ENCODE measurements at regions not wholly inside any gene's neighbourhood (a gene's known extent, or its start where the extent isn't known, plus 50 kb on each side); places are given as distances from the start of the nearest gene placed in this dataset.

DNA sequence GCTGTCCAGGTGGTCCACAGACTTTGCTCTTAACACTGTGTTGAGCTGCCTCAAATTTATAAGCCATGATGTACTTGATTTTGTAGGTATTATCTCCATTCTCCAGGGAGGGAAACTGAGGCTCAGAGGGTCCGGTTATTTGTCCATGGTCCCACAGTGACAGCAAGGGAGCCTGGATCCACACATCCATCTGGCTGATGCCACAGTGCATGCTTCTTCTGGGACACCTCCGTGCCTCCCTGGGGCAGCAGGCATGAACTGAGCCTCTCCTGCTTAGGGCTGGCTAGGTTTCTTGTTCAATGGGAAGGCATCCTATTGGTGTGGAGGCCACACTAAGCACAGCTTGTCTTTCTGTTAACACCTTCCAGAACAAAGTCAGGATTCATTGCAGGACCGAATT, 317.3 kb downstream of the AJAP1 start:
- H3K4me3 ChIP-seq (ENCODE audit: extremely low read depth, insufficient read depth, low read length, poor library complexity, severe bottlenecking): no peak overlapping the region
- H3K4me1 ChIP-seq (ENCODE audit: control insufficient read depth, insufficient read depth, low read length, poor library complexity, severe bottlenecking): no peaks in the 10 kb centered on the region
- 78 to 97% methylated on average over 3 of the region's 3 CpGs for WGBS, 2 experiments (ENCODE audit: insufficient coverage in 2 of 2)
- no peak overlapping the region for H3K27ac ChIP-seq (ENCODE audit: low read depth, low read length, severe bottlenecking)
- no peaks in the 10 kb centered on the region for H3K9me3 ChIP-seq (ENCODE audit: control insufficient read depth, low read length)
- no peaks in the 10 kb centered on the region for H3K36me3 ChIP-seq (ENCODE audit: control insufficient read depth, insufficient read depth, low read length)

- no peaks in the 10 kb centered on the region for H3K9me3 ChIP-seq (ENCODE audit: control insufficient read depth, low read length)
- peaks cover 10% of the 10 kb centered on the region for H3K4me1 ChIP-seq (ENCODE audit: control insufficient read depth, insufficient read depth, low read length, poor library complexity, severe bottlenecking)
- H3K27ac ChIP-seq (ENCODE audit: low read depth, low read length, severe bottlenecking): no peak overlapping the region
- 94% methylated on average over 1 of the region's 3 CpGs; no CpG with 5 or more reads in 1 of the 2 experiments for WGBS, 2 experiments (ENCODE audit: insufficient coverage in 2 of 2)
- H3K36me3 ChIP-seq (ENCODE audit: control insufficient read depth, insufficient read depth, low read length): no peaks in the 10 kb centered on the region
- H3K4me3 ChIP-seq (ENCODE audit: extremely low read depth, insufficient read depth, low read length, poor library complexity, severe bottlenecking): no peak overlapping the region
Observed at GRCh38 chr1:4970532-4970931, 316.1 kb downstream of the AJAP1 start.

GRCh38 chr1:4969556-4970129, 315.2 kb downstream of the AJAP1 start:
- Histone ChIP-seq H3K4me3 (ENCODE audit: extremely low read depth, insufficient read depth, low read length, poor library complexity, severe bottlenecking) (no peak overlapping the region), H3K36me3 (ENCODE audit: control insufficient read depth, insufficient read depth, low read length) (no peaks in the 10 kb centered on the region), H3K4me1 (ENCODE audit: control insufficient read depth, insufficient read depth, low read length, poor library complexity, severe bottlenecking) (peaks cover 14% of the 10 kb centered on the region), H3K9me3 (ENCODE audit: control insufficient read depth, low read length) (no peaks in the 10 kb centered on the region), H3K27ac (ENCODE audit: low read depth, low read length, severe bottlenecking) (no peak overlapping the region)
- 89 to 91% methylated on average over 4 of the region's 4 CpGs for WGBS, 2 experiments (ENCODE audit: insufficient coverage in 2 of 2)

- H3K4me1 ChIP-seq (ENCODE audit: control insufficient read depth, insufficient read depth, low read length, poor library complexity, severe bottlenecking): peaks cover 16% of the 10 kb centered on the region
- 51 to 63% methylated on average over 3 of the region's 5 CpGs for WGBS, 2 experiments (ENCODE audit: insufficient coverage in 2 of 2)
- peak overlapping the region; percentile 52 for H3K27ac ChIP-seq (ENCODE audit: low read depth, low read length, severe bottlenecking)
- H3K36me3 ChIP-seq (ENCODE audit: control insufficient read depth, insufficient read depth, low read length): no peaks in the 10 kb centered on the region
- no peak overlapping the region for H3K4me3 ChIP-seq (ENCODE audit: extremely low read depth, insufficient read depth, low read length, poor library complexity, severe bottlenecking)
- H3K9me3 ChIP-seq (ENCODE audit: control insufficient read depth, low read length): no peaks in the 10 kb centered on the region
Observed at GRCh38 chr1:4965346-4966075, 311.1 kb downstream of the AJAP1 start.

- H3K4me1 ChIP-seq (ENCODE audit: control insufficient read depth, insufficient read depth, low read length, poor library complexity, severe bottlenecking): peaks cover 18% of the 10 kb centered on the region
- H3K27ac ChIP-seq (ENCODE audit: low read depth, low read length, severe bottlenecking): no peak overlapping the region
- H3K4me3 ChIP-seq (ENCODE audit: extremely low read depth, insufficient read depth, low read length, poor library complexity, severe bottlenecking): no peak overlapping the region
- 79 to 81% methylated on average over 6 to 8 of the region's 13 CpGs for WGBS, 2 experiments (ENCODE audit: insufficient coverage in 2 of 2)
- no peaks in the 10 kb centered on the region for H3K9me3 ChIP-seq (ENCODE audit: control insufficient read depth, low read length)
- H3K36me3 ChIP-seq (ENCODE audit: control insufficient read depth, insufficient read depth, low read length): no peaks in the 10 kb centered on the region
Observed at GRCh38 chr1:4964634-4965345, 310.4 kb downstream of the AJAP1 start.

DNA sequence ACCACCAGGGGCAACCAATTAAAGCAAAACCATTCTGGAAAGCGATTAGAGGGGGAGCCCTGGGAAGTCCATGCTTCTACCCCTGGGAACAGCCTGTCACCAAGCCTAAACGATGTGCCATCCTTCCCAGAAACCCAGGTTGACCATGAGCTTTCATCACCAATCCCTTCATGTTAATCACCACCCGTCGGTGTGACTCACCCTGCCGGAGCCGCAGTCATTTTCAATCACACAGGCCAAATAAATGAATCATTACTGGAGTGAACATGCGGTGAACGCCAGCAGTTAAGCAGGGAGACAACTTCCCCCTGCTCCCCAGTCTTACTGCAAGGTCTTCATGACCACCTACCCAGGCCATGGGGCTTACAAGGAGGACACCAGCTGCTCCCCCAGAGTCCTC, 308.8 kb downstream of the AJAP1 start:
- Histone ChIP-seq H3K4me3 (ENCODE audit: extremely low read depth, insufficient read depth, low read length, poor library complexity, severe bottlenecking) (no peak overlapping the region), H3K9me3 (ENCODE audit: control insufficient read depth, low read length) (no peaks in the 10 kb centered on the region), H3K4me1 (ENCODE audit: control insufficient read depth, insufficient read depth, low read length, poor library complexity, severe bottlenecking) (peaks cover 18% of the 10 kb centered on the region), H3K27ac (ENCODE audit: low read depth, low read length, severe bottlenecking) (no peak overlapping the region), H3K36me3 (ENCODE audit: control insufficient read depth, insufficient read depth, low read length) (no peaks in the 10 kb centered on the region)
- WGBS, 2 experiments (ENCODE audit: insufficient coverage in 2 of 2): 94 to 99% methylated on average over 6 to 8 of the region's 8 CpGs

- Histone ChIP-seq H3K27ac (ENCODE audit: low read depth, low read length, severe bottlenecking) (no peak overlapping the region), H3K36me3 (ENCODE audit: control insufficient read depth, insufficient read depth, low read length) (no peaks in the 10 kb centered on the region), H3K4me3 (ENCODE audit: extremely low read depth, insufficient read depth, low read length, poor library complexity, severe bottlenecking) (no peak overlapping the region), H3K4me1 (ENCODE audit: control insufficient read depth, insufficient read depth, low read length, poor library complexity, severe bottlenecking) (peaks cover 18% of the 10 kb centered on the region), H3K9me3 (ENCODE audit: control insufficient read depth, low read length) (no peaks in the 10 kb centered on the region)
- 92 to 94% methylated on average over 8 to 10 of the region's 10 CpGs for WGBS, 2 experiments (ENCODE audit: insufficient coverage in 2 of 2)
Observed at GRCh38 chr1:4962836-4963235, 308.4 kb downstream of the AJAP1 start.

- 89 to 97% methylated on average over 7 of the region's 8 CpGs for WGBS, 2 experiments (ENCODE audit: insufficient coverage in 2 of 2)
- no peak overlapping the region for H3K4me3 ChIP-seq (ENCODE audit: extremely low read depth, insufficient read depth, low read length, poor library complexity, severe bottlenecking)
Observed at GRCh38 chr1:4961935-4962645, 307.7 kb downstream of the AJAP1 start.

DNA sequence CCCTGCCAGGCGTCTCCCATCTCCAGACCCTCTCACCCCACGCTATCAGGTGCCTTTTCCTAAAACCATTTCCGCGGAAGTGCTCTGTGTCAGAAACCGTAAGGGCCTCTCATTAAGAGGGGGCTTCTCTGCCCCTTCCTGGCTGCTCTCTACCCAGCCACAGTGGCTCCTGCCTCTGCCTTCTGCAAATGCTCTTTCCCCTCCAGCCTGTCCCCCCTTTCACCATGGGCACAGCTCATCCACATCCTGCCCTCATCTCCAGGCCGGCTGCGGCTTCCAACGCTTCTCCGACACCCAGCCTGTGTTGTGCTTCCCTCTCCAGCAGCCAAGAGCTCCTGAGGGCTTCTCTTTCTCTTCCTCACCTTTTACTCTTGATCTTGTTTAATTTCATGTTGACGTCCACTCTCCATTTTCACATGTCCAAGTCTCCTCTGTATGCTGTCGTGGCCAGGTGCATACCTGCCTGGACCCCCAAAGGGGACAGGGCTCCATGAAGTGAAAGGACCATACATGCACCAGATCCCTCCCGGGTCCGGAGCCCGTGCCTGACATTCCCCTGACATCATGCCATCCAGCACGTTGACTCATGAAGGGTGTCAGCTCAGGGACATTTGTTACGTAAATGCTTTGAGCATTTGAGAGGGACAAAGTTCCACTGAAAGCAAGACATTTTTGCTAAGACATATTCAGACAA, 306.5 kb downstream of the AJAP1 start:
- H3K36me3 ChIP-seq (ENCODE audit: control insufficient read depth, insufficient read depth, low read length): no peaks in the 10 kb centered on the region
- WGBS, 2 experiments (ENCODE audit: insufficient coverage in 2 of 2): 81 to 84% methylated on average over 16 of the region's 16 CpGs

More at GRCh38 chr1:4961935-4962645, 307.7 kb downstream of the AJAP1 start:
- no peaks in the 10 kb centered on the region for H3K9me3 ChIP-seq (ENCODE audit: control insufficient read depth, low read length)
- H3K4me1 ChIP-seq (ENCODE audit: control insufficient read depth, insufficient read depth, low read length, poor library complexity, severe bottlenecking): peaks cover 18% of the 10 kb centered on the region
- H3K36me3 ChIP-seq (ENCODE audit: control insufficient read depth, insufficient read depth, low read length): no peaks in the 10 kb centered on the region
- H3K27ac ChIP-seq (ENCODE audit: low read depth, low read length, severe bottlenecking): no peak overlapping the region

GRCh38 chr1:4960336-4960735, 305.9 kb downstream of the AJAP1 start:
- Histone ChIP-seq H3K4me1 (ENCODE audit: control insufficient read depth, insufficient read depth, low read length, poor library complexity, severe bottlenecking) (peaks cover 5% of the 10 kb centered on the region), H3K9me3 (ENCODE audit: control insufficient read depth, low read length) (no peaks in the 10 kb centered on the region), H3K27ac (ENCODE audit: low read depth, low read length, severe bottlenecking) (no peak overlapping the region), H3K4me3 (ENCODE audit: extremely low read depth, insufficient read depth, low read length, poor library complexity, severe bottlenecking) (no peak overlapping the region), H3K36me3 (ENCODE audit: control insufficient read depth, insufficient read depth, low read length) (no peaks in the 10 kb centered on the region)
- 90 to 94% methylated on average over 5 to 9 of the region's 9 CpGs for WGBS, 2 experiments (ENCODE audit: insufficient coverage in 2 of 2)

More for the DNA sequence above, 306.5 kb downstream of the AJAP1 start:
- Histone ChIP-seq H3K4me3 (ENCODE audit: extremely low read depth, insufficient read depth, low read length, poor library complexity, severe bottlenecking) (no peak overlapping the region), H3K27ac (ENCODE audit: low read depth, low read length, severe bottlenecking) (no peak overlapping the region), H3K9me3 (ENCODE audit: control insufficient read depth, low read length) (no peaks in the 10 kb centered on the region), H3K4me1 (ENCODE audit: control insufficient read depth, insufficient read depth, low read length, poor library complexity, severe bottlenecking) (peaks cover 11% of the 10 kb centered on the region)

Measured in mesodermal cell (in vitro differentiated cells).